HG03280 (cell line): ENCODE measurements at regions not wholly inside any gene's neighbourhood (a gene's known extent, or its start where the extent isn't known, plus 50 kb on each side); places are given as distances from the start of the nearest gene placed in this dataset.

Source experiments
- ATAC-seq: cut with Tn5 transposase; IDR thresholded peaks from one replicate; pipeline ENCODE4 v1.9.1; 2021; ENCODE audit warnings: mild to moderate bottlenecking, moderate library complexity; ENCODE audit not compliant: unreplicated experiment

GRCh38 chr5:82329393-82329792 is 51.2 kb upstream of the RPS23 start:
- ATAC-seq = no peak
